ENCODE measurements at regions not wholly inside any gene's neighbourhood (a gene's known extent, or its start where the extent isn't known, plus 50 kb on each side); places are given as distances from the start of the nearest gene placed in this dataset.

- no peak for DNase-seq
- no peaks in the 10 kb centered on the region for H3K27me3 ChIP-seq (ENCODE audit: control insufficient read depth in 3 of 3, insufficient read depth in 3 of 3, low read length in 2 of 3)
- 75 to 89% methylated on average over 7 of the region's 7 CpGs for WGBS, 2 donors
- no peak overlapping the region for H3K4me3 ChIP-seq
- TF ChIP-seq CTCF (IDR thresholded peaks at IDR 0.05; ENCODE audit: control extremely low read depth, extremely low read depth): no peak
- no peak overlapping the region for H3K27ac ChIP-seq (ENCODE audit: low read depth in 1 of 2, low read length in 1 of 2)
- no peaks in the 10 kb centered on the region for H3K36me3 ChIP-seq (ENCODE audit: control insufficient read depth in 4 of 4, insufficient read depth in 4 of 4, low read length in 4 of 4)
- ATAC-seq (ENCODE audit: insufficient read depth, low FRiP score): no peak
- H3K4me1 ChIP-seq (ENCODE audit: control insufficient read depth in 5 of 5, insufficient read depth in 5 of 5, low read length in 5 of 5): no peaks in the 10 kb centered on the region
- H3K9ac ChIP-seq (ENCODE audit: insufficient read depth in 1 of 2, low read length in 2 of 2): no peak overlapping the region
- H3K9me3 ChIP-seq (ENCODE audit: control insufficient read depth in 4 of 4, insufficient read depth in 3 of 4, low read length in 3 of 4): no peaks in the 10 kb centered on the region
These were observed 85.6 kb upstream of the FGFR2 start for GRCh38 chr10:121683816-121684215.

GRCh38 chr10:121683366-121683765, 85.1 kb upstream of the FGFR2 start:
- Histone ChIP-seq H3K27me3 (ENCODE audit: control insufficient read depth in 3 of 3, insufficient read depth in 3 of 3, low read length in 2 of 3) (no peaks in the 10 kb centered on the region), H3K27ac (ENCODE audit: low read depth in 1 of 2, low read length in 1 of 2) (no peak overlapping the region), H3K36me3 (ENCODE audit: control insufficient read depth in 4 of 4, insufficient read depth in 4 of 4, low read length in 4 of 4) (no peaks in the 10 kb centered on the region), H3K9ac (ENCODE audit: insufficient read depth in 1 of 2, low read length in 2 of 2) (no peak overlapping the region), H3K4me1 (ENCODE audit: control insufficient read depth in 5 of 5, insufficient read depth in 5 of 5, low read length in 5 of 5) (no peaks in the 10 kb centered on the region), H3K4me3 (no peak overlapping the region), H3K9me3 (ENCODE audit: control insufficient read depth in 4 of 4, insufficient read depth in 3 of 4, low read length in 3 of 4) (peaks cover 0 to 2% (median under 1%) of the 10 kb centered on the region in 4 donors)
- TF ChIP-seq CTCF (IDR thresholded peaks at IDR 0.05; ENCODE audit: control extremely low read depth, extremely low read depth): no peak
- DNase-seq (no peak), ATAC-seq (ENCODE audit: insufficient read depth, low FRiP score) (no peak)
- WGBS, 2 donors: 91 to 92% methylated on average over 5 of the region's 5 CpGs

GRCh38 chr10:121681997-121682687, 83.9 kb upstream of the FGFR2 start:
- WGBS, 2 donors: 64 to 67% methylated on average over 24 of the region's 24 CpGs
- no peak for TF ChIP-seq CTCF (IDR thresholded peaks at IDR 0.05; ENCODE audit: control extremely low read depth, extremely low read depth)
- Histone ChIP-seq H3K27ac (ENCODE audit: low read depth in 1 of 2, low read length in 1 of 2) (no peak overlapping the region), H3K27me3 (ENCODE audit: control insufficient read depth in 3 of 3, insufficient read depth in 3 of 3, low read length in 2 of 3) (no peaks in the 10 kb centered on the region), H3K9ac (ENCODE audit: insufficient read depth in 1 of 2, low read length in 2 of 2) (no peak overlapping the region), H3K4me1 (ENCODE audit: control insufficient read depth in 5 of 5, insufficient read depth in 5 of 5, low read length in 5 of 5) (no peaks in the 10 kb centered on the region), H3K4me3 (no peak overlapping the region), H3K36me3 (ENCODE audit: control insufficient read depth in 4 of 4, insufficient read depth in 4 of 4, low read length in 4 of 4) (no peaks in the 10 kb centered on the region), H3K9me3 (ENCODE audit: control insufficient read depth in 4 of 4, insufficient read depth in 3 of 4, low read length in 3 of 4) (peaks cover 0 to 5% (median 1%) of the 10 kb centered on the region in 4 donors)
- DNase-seq (peak in 2 of 3 donors; percentile 6 to 17), ATAC-seq (ENCODE audit: insufficient read depth, low FRiP score) (no peak)
